HG02885 (cell line): ENCODE measurements at regions not wholly inside any gene's neighbourhood (a gene's known extent, or its start where the extent isn't known, plus 50 kb on each side); places are given as distances from the start of the nearest gene placed in this dataset.

Source experiments
- ATAC-seq: cut with Tn5 transposase; IDR thresholded peaks from one replicate; pipeline ENCODE4 v1.9.1; 2021; ENCODE audit warnings: mild to moderate bottlenecking; ENCODE audit not compliant: unreplicated experiment, poor library complexity

GRCh38 chr18:77501266-77501665 is 251.6 kb downstream of the GALR1 start:
- ATAC-seq = no peak

DNA sequence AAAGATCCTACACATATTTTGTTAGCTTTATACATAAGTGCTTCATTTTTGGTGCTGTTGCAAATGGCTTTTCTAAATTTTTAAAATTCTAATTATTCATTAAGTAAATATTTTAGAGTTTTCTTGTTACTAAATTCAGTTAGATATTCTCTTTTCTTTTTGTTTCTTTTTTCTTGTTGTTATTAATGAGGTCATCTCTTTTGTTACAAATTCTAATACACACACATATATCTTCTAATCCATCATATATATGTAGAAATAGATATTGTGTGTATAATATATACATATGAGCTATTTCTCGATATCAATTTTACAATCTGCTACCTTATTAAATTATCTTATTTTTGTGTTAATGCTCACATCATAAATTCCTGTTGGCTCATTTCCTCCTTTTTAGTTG is 255.9 kb downstream of the GALR1 start:
- no peak for ATAC-seq

DNA sequence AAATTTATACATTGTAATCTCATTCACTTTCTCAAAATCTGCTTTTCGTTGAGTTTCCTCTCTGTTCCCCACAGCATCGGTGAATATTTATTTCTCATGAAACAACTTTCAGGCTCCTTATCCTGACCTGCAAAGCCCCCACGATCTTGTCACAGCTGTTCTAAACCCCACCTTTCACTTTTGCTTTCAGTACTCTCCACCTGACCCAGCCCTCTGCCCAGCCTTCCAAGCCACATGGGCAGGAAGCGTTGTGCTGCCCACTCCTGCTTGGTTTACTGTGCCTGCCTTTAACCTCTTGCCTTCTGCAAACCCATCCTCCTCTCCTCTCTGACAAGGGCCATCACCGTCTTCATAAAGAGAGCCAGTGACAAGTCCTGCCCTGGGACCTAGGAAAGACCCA is 262.5 kb downstream of the GALR1 start:
- no peak for ATAC-seq

GRCh38 chr18:77517901-77518300 is 268.3 kb downstream of the GALR1 start:
- no peak for ATAC-seq

GRCh38 chr18:77520767-77521166 is 271.1 kb downstream of the GALR1 start:
- no peak for ATAC-seq

DNA sequence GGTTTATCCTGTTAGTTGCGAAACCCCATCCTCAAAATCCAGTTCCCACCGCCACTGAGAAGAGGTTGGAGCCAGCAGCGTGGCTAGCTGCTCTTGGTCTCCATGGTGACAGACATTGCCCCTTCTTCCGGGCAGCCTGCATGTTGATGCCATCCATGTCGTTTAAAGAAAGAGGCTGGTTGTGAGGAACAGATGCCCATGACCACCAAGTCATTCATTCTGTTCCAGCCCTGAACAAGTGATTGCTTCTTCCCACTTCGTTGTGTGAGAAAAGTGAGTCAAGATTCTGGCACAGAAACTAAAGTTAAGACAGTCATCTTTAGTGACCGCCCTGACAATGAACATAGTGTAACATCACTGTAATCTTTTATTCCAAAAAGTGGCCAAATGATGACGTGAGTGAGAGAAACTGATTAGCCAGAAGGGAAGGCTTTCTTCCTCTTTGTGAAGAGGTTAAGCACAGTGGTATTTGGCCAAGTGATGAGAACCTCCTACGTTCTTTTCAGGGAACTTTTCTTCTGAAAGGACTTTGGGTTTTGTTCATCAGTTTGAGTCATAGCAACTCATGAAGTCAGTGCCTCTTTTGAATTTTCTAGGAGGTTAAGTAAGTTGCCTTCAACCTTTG is 272.5 kb downstream of the GALR1 start:
- ATAC-seq = no peak

DNA sequence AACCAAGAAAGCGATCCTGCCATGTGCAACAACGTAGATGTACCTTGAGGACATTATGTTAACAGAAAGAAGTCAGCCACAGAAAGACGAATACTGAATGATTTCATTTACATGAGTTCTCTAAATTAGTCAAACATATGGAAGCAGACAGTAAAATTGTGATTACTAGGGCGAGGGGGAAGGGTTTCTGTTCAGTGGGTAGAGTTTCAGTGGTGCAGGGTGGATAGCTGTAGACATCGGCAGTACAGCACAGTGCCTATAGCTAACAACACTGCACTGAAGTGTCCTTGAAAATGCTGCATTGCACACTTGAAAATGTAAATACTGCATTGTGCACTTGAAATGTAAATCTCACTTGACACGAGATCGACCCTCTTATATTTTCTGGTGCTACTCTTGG is 275.3 kb downstream of the GALR1 start:
- ATAC-seq = no peak

DNA sequence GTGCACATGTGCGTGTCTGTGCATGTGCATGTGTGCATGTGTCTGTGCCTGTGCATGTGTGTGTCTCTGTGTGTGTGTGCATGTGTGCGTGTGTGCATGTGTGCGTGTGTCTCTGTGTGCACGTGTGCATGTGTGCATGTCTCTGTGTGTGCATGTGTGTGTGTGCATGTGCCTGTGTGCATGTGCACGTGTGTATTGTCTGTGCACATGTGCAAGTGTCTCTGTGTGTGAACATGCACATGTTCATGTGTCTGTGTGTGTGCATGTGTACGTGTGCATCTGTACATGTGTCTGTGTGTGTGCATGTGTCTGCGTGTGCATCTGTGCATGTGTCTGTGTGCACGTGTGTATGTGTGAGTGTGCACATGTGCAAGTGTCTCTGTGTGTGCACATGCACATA is 277.3 kb downstream of the GALR1 start:
- ATAC-seq = no peak

DNA sequence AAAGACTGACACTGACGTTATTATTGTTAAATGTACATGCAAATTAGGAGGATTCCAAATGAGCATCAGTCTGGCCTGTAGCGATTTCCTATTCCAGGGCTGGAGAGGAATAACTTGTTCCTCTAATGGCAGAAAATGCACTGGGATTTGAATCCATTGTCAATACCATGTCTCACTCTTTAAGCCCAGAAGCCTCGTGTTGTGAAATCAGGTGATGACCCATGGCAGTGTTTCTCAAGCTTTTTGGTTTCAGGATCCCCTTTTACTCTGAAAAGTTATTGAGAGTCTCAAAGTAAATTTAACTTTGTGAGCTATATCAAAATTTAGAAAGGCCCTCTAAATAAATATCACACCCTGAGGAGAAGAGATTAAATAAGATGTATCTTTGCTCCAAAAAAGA is 279.2 kb downstream of the GALR1 start:
- ATAC-seq = no peak

- ATAC-seq = no peak
Measured at GRCh38 chr18:77529492-77530176, 280.0 kb downstream of the GALR1 start.

- ATAC-seq = no peak
Measured at GRCh38 chr18:77530732-77531131, 281.1 kb downstream of the GALR1 start.

- no peak for ATAC-seq
Measured at GRCh38 chr18:77539860-77540259, 290.2 kb downstream of the GALR1 start.

- ATAC-seq = no peak
Measured at GRCh38 chr18:77544792-77545191, 295.1 kb downstream of the GALR1 start.

DNA sequence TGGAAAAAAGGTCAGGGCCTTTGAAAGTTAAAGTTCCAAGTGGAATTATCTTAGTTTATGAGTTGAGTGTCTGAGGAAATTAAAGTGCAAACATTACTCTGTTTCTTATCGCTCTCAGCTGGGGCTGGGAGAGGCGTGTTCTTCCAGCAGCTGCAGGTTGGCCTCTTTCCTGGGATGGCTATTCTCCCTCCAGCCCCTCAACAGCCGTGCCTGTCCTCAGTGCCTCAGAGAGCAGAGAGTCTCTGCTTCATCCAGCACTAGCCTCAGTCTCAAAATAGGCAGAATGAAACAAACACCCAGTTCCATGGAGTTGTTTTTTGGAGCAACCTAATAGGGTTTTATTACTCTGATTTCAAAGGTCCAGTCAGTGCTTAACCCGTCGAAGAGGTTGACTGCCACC is 298.1 kb downstream of the GALR1 start:
- ATAC-seq = no peak

DNA sequence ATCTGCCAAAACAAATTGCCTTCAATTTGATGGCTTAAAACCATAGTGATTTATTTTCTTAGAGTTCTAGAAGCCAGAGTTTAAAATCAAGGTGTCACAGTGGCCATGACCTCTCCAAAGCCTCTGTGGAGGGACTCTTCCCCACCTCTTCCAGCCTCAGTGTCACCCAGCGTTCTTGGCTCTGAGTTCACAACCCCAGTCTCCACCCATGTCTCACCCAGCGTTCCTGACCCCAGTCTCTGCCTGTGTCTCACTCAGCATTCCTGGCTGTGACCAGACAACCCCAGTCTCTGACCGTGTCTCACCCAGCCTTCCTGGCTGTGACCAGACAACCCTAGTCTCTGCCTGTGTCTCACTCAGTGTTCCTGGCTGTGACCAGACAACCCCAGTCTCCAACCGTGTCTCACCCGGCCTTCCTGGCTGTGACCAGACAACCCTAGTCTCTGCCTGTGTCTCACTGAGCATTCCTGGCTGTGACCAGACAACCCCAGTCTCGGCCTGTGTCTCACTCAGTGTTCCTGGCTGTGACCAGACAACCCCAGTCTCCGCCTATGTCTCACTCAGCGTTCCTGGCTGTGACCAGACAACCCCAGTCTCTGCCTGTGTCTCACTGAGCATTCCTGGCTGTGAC is 299.3 kb downstream of the GALR1 start:
- no peak for ATAC-seq

DNA sequence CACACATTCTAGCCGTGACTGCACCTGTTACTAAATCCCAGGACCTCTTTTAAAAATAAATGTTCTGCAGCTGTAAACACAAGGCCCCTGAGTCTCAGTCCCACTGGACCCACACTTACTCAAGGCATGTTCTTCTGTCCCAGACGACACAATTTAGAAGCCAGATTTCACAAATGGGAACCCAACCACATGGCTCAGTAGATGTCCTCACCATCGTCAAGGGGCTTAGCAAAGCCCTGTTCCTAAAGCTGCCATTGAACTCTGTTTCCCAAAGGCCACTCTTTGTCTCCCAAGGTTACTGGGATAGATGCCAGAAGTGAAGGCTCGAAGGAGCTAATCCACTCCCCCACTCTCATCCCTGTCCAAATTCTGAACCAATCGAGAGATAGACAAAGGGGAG is 301.0 kb downstream of the GALR1 start:
- ATAC-seq = no peak

DNA sequence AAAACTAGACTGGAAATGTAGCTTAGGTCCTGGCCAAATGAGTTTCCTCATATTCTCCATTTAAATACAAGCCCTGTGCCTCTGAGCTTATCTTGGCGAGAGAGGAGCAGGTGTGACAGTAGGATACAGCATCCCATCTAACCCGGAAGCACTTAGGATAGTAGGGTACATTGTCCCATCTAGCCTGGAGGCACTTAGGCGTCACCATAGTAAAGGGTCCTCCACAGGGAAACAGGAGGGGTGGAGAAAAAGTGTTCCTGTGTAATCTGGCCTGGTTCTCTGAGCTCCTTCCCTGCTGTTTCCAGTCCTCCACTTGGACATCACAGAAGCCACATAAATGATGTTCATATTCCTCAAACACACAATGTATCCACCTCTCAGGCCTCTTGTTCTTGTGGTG is 301.4 kb downstream of the GALR1 start:
- no peak for ATAC-seq

DNA sequence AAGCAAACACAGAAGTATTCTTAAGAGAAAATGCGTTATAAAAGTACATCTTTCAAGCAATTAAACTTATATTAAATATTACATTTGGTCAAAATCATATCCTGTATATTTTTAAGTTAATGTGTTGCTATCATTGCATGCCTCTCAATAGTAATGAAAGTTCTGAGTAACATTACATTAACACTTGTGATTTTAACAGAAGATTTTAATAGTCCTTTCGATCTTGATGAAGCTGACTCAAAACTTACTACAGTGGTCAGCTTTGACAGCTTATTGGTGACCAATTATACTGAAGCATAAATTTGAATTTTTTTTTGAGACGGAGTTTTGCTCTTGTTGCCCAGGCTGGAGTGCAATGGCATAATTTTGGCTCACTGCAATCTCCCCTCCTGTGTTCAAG is 303.3 kb downstream of the GALR1 start:
- no peak for ATAC-seq

- no peak for ATAC-seq
Measured at GRCh38 chr18:77554061-77554460, 304.4 kb downstream of the GALR1 start.

- no peak for ATAC-seq
Measured at GRCh38 chr18:77557046-77557587, 307.5 kb downstream of the GALR1 start.

DNA sequence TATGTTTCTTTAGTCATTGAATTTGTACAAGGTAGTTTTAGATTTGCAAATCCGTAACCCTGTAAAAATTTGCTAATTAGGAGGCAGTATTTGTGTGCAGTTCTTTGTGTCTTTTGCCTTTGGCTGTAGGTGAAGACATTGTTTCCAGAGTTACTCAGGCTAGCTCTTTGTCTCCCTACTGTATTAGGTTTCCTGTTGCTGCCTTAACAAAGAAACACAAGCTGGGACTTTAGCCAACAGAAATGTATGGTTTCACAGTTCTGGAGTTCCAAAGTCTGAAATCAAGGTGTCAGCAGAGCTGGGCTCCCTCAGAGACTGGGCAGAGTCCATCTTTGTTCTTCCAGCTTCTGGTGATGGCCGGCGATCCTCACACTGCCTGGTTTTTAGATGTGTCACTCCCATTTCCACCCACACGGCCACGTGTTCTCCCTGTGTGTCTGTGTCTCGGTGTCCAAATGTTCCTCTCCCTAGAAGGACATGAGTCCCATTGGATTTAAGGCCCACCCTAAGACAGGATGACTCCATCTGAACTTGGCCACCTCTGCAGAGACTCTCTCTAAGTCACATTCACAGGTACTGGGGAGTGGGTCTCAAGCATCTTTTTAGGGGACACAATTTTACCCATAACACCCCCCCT is 309.7 kb downstream of the GALR1 start:
- no peak for ATAC-seq
